Stimulated activated CD4-positive, alpha-beta T cell treated with anti-CD3 and anti-CD28 coated beads, Interleukin-12 subunit alpha, Interleukin-12 subunit beta, amount 100 ng/mL, for 4 hours (primary cell): ENCODE measurements at regions not wholly inside any gene's neighbourhood (a gene's known extent, or its start where the extent isn't known, plus 50 kb on each side); places are given as distances from the start of the nearest gene placed in this dataset.
"Not testable (repeated sequence)": the region's sequence is repeated elsewhere in the genome, so short reads cannot be mapped to it uniquely, and the experiment has no call there.

ENCODE experiments used
- DNase-seq: peaks from one replicate; pipeline ENCODE4 v3.0.0-alpha.2; 2020

DNA sequence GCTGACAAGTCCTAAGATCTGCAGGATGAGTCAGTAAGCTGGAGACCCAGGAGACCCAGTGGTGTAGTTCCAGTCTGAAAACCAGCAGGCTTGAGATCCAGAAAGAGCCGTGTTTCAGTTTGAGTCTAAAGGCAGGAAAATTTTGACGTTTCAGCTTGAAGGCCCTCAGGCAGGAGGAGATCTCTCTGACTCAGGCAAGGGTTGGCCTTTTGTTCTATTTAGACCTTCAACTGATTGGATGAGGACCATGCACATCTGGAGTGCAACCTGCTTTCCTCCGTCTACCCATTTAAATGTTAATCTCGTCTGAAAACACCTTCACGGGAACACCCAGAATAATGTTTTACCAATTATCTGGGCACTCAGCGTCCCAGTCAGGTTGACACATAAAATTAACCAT lies 69.5 kb downstream of the NPIPA7 start:
- not testable (repeated sequence) for DNase-seq

DNA sequence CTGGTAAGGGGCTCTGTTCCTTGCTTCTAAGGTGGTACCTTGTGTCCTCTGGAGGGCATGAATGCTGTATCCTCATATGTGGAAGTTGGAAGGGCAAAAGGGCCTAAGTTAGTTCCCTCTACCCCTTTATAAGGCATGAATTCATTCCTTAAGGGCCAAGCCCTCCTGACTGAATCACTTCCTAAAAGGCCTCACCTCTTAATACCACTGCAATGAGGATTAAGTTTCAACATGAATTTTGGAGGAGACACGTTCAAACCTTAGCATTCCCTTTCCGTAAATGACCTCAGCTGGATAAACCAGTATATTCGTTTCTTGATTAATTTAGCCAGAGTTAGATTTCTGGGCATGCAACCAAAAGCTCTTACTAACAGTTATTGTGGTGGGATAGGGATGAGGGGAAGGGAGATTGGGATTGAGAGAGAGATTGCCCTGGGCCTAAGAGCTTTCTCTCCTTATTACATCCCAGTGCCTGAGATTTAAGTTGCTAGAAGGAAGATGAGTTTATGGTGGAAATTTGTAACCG lies 70.8 kb downstream of the NPIPA7 start:
- DNase-seq, result not testable (repeated sequence)

DNA sequence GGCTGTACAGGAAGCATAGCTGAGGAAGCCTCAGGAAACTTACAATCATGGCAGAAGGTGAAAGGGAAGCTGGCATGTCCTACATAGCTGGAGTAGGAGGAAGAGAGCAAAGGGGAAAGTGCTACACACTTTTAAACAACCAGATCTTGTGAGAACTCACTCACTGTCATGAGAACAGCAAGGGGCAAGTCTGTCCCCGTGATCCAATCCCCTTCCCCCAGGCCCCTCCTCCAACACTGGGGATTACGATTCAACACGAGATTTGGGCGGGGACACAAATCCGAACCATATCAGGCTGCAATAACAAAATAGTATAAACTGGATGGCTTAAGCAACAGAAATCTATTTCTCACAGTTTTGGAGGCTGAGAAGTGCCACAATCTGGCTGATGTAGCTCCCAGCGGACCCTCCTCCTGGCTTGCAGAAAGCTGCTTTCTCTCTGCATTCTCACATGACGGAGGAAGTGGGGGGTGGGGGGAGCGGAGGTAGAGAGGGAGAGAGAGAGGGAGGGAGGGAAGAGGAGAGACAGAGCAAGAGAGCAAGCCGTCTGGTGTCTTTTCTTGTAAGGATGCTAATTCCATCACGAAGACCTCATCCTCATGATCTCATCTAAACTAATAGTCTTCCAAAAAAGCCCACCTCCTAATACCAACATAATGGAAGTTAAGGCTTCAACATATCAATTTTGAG lies 72.9 kb downstream of the NPIPA7 start:
- not testable (repeated sequence) for DNase-seq

DNA sequence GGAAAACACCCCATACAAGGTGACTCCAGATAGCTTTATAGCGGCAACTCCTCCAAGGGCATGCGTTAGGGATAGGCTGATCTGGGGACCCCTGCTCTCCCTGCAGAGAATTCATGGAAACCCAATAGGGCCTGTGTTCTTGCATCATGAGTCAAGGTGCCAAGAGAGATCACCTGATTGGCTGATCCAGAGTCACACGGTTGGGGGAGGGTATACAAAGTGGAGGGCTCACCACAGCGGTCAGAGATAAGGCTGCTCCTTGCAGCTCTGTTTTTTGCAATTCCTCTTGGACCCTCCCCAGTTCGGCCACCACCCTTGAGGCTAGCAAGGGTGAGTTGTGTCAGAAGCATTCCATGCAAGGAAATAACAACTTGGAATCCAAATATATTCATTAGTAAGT lies 79.6 kb downstream of the NPIPA7 start:
- not testable (repeated sequence) for DNase-seq

DNA sequence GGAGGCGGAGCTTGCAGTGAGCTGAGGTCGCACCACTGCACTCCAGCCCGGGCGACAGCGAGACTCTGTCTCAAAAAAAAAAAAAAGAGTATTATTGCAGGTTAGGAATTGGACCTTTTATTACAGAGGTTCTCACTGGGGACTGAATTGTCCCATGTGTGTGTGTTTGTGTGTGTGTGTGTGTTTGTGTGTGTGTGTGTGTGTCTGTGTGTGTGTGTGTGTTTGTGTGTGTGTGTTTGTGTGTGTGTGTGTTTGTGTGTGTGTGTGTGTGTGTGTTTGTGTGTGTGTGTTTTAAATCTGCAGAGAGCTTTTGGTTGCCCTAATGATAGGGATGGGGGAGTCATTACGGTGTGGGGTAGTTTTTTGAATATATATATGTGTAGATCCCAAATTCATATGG lies 84.9 kb downstream of the NPIPA7 start:
- not testable (repeated sequence) for DNase-seq

DNA sequence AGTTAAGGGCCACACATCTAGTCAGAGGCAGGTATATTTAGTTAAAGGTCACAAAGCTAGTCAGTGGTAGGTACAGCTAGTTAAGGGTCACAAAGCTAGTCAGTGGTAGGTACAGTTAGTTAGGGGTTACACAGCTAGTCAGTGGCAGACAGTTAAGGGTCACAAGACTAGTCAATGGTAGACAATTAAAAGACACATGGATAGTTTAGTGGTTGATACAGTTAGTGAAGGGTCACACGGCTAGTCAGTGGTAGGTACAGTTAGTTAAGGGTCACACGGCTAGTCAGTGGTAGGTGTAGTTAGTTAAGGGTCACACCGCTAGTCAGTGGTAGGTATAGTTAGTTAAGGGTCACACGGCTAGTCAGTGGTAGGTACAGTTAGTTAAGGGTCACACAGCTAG lies 110.0 kb downstream of the NPIPA7 start:
- DNase-seq, result not testable (repeated sequence)

DNA sequence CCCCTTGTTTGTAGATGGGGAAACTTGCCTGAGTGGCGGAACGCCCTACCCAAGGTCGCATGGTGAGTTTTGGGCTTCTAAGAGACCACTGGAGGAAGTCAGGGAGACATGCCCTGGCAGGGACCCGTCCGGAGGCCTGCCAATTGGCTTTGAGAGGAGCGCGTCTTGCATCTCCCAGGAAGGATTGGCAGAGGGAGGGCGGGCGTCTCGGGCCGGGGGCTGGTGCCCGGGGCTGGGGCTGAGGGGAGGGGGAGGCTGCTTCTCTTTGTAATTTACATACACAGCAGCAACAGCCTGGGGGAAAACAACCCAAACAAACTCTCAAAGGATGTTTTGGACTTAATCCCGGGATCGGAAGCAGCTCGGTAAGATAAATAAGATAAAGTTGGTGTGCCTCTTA lies 110.5 kb downstream of the NPIPA7 start:
- DNase-seq, result not testable (repeated sequence)

DNA sequence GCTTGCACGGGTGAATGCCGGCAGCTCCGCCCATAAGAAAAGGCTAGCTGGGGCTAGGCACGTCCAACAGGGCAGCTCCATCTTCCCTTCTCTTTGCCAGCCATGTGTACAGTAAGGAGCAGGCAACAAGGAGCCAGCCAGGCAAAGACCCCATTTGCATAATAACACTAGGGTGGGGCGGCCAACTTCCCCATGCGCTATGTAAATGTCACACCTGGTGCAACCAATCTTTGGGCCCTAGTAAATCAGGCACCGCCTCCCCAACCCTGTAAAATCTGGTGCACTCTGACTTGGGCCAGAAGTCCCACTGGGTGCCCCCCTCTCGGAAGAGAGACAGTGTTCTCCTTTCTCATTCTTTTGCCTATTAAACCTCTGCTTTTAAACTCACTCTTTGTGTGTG lies 115.2 kb downstream of the NPIPA7 start:
- not testable (repeated sequence) for DNase-seq

DNA sequence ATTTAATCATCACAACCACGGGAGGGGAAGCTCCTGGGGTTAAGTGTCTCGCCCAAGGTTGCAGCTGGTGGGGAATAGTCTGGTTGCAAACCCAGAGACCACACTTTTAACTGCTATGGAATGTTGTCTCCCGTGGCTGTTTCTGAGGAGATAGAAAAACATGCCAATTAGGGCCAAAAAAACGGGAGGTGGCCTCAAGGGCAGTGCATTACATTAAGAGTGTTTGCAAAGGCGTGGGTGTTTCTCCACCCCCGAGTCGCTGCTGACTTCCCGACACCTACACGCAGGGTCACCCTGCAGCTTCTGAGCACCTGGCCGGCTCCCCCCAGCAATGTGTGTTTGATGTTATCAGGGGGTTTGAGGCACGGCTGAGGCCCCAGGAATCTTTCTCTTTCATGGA lies 116.1 kb downstream of the NPIPA7 start:
- DNase-seq, result not testable (repeated sequence)

DNA sequence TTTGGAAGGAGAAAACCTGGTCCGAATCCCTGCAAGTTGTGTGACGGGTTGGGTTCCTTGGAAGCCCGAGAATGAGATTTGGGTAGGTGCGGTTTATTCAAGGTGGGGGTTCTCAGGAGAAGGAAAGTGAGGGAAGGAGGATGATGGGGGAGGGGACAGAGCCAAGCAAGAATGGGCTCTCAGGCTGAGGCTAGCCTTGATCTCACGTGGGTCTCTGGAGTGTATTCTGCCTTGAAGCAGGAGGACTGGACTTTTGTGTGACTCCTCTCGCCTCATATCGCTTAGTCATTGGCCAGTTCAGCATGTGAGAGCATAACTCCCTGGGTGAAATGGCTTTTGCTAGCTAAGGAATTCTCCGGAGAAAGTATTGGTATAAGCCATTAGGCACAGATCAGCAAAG lies 120.9 kb downstream of the NPIPA7 start:
- DNase-seq, result not testable (repeated sequence)

DNA sequence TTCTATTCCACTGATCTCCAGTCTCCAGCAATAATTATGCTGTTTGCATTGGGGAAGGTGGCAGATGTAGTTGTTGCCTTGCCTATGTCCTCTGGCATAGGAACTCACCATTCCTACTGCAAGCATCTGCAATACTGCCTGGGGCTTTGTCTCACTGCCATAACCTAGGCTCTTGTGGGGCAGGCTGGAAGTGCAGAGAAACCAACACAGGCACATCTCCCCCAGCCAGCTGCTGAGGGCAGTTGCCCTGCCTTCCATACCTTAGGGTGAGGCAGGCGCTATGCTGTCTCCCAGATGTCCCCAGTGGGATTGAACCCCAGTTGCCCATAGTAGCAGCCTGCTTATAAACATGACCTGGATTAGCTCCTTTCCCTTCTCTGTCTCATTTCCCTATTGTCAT lies 128.1 kb downstream of the NPIPA7 start:
- DNase-seq, result not testable (repeated sequence)

DNA sequence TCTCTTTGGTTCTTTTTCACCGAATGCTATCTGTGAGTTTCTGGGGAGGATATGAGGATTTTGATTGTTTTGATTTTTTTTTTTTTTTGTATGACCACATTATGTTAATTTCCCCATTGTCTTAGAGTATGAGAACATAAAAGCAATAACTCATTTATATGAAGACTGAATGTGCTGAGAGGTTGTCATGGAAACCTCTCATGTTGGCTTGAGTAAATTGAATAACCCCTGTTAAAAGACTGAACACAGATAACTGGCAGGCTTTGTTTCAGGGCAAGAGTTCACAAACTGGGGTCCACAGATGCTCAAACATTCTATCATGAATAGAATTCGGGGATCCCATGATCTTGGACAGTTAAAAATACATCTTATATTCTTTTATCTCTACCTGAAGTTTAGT lies 129.4 kb downstream of the NPIPA7 start:
- not testable (repeated sequence) for DNase-seq

DNA sequence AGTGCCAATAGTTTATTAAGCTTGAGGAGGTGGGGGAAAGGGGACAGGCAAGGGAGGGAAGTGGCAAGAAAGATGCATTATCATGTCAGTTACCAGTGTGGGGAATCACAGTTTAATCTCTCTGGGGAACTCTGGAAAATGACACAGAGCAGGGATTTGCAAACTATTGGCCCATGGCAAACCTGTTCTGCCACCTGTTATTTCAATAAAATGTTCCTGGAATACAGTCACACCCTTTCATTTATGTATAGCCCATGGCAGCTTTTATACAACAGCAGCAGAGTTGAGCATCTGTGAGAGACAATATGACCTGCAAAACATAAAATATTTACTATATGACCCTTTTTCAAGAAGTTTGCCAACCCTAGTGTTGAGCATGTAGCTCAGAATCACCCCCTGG lies 140.5 kb downstream of the NPIPA7 start:
- not testable (repeated sequence) for DNase-seq

DNA sequence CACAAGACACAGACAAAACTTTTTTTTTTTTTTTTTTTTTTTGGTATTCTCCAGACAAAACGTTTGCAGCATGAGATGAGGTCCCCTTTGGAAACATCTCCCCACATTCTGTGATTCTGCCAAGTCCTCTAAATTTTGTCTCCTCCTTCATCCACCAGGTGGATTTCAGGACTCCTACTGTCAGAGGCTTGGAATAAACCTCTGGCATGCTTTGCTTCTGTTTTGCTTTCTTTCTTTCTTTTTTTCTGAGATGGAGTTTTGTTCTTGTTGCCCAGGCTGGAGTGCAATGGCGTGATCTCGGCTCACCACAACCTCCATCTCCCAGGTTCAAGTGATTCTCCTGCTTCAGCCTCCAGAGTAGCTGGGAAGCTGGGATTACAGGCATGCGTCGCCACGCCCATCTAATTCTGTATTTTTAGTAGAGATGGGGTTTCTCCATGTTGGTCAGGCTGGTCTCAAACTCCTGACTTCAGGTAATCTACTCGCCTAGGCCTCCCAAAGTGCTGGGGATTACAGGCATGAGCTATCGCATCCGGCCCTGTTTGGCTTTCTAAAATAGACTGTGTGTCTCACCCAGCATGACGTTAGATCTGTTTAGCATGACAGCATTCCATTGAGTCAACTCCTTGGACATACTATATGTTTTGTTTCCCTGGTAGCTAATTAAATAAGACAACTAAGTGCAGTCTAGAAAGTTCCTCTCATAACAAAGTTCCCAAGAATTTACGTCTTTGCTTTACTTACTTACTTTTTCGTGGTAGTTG lies 142.5 kb downstream of the NPIPA7 start:
- not testable (repeated sequence) for DNase-seq

DNA sequence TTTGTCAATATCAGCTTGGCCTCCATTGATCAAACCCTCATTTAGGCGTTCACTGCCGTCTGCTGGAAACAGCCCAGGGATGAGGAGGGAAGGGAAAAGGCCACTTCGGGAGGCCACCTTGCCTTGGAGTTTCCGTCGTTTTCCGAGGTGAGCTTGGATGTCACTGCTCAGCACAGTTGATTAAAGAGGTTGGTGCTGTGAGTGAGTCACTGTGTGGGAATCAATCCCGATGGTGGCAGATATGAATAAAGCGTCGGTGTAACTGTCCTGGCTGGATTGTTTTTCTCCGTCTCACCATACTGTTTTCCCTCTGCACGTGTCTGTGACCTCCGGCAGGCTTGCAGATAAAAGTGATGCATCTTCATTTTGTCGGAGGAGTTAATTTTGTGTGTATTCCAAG lies 148.1 kb downstream of the NPIPA7 start:
- DNase-seq, result not testable (repeated sequence)

DNA sequence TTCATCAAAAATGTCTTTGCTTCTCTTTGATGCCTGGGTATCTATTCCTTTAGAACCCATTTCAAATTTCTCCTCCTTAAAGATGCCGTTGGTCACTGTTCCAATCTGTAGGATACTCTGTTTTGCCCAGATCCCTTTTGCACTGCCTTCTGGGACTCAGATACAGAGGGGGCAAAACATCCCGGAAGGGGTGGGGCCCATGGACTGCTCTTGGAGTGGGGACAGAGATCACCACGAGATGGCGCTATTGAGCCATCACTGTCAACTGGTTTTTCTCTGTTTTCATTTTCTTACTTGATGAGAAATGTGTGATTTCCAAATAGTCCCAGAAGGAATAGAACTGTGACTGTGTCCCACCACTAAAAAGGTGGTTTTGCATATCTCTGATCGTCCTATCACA lies 151.8 kb downstream of the NPIPA7 start:
- DNase-seq, result not testable (repeated sequence)

DNA sequence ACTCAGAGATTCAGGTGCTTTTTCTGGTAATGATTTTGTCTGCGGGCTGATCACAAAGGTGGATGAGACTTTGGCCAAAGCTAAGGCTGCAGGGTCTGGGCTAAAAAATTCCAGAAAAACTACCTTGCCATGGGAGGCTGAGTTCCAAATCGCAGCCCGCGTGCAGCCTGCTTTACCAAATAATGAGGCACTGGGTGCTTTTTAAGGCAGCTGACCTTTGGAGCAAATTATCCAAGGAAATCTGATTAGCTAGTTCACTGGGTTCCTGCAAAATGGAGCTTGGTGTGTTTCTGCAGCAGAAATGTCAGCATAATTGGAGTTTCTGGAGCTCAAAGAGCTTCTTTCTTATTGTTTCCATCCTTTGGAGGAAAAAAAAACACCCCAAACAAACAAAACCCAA lies 156.6 kb downstream of the NPIPA7 start:
- DNase-seq, result not testable (repeated sequence)

DNA sequence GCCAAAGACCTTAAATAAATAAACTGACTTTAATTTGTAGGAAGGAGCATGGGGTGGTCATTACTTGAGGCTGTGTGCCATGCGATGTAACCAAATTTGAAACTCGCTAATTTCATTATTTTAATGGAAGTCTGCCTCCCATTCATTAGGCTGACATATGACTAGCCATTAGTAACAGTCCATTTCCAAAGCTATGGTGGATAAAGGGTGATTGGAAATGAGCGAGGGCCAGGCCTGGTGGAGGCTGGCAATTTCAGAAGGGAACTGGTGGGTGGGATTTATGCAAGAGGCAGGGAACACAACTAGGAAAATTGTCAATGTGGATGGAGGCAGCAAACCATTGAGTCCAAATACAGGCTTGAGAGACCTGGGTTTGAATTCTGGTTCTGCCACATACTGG lies 157.2 kb downstream of the NPIPA7 start:
- DNase-seq, result not testable (repeated sequence)

DNA sequence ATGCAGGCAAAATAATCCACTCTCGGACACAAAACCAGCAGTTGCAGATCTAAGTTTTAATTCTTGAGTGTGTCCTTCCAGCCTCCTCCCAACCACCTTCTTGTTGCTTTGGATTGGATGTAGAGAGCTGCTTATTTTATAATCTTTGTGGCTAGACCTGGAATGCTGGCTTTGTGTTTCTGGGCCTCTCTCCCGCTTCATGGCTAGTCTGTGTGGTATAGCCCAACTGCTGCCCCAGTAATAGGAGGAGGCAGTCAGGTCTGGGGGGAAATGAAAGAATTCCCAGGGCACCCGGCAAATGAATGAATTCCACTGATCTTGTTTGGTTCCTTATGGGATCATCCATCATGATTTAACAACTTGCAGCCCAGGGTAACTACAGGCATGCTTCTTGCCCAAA lies 170.8 kb downstream of the NPIPA7 start:
- DNase-seq, result not testable (repeated sequence)

DNA sequence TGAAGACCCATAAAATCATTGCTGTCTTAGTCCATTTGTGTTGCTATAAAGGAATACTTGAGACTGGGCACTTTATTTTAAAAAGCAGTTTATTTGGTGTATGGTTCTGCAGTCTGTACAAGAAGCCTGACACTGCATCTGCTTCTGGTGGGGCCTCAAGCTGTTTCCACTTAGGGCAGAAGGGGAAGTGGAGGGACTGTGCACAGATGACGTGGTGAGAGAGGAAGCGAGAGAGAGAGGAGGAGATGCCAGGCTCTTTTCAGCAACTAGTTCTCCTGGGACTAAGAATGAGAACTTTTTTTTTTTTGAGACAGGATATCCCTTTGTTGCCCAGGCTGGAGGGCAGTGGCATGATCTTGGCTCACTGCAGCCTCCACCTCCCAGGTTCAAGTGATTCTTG lies 171.9 kb downstream of the NPIPA7 start:
- not testable (repeated sequence) for DNase-seq

DNA sequence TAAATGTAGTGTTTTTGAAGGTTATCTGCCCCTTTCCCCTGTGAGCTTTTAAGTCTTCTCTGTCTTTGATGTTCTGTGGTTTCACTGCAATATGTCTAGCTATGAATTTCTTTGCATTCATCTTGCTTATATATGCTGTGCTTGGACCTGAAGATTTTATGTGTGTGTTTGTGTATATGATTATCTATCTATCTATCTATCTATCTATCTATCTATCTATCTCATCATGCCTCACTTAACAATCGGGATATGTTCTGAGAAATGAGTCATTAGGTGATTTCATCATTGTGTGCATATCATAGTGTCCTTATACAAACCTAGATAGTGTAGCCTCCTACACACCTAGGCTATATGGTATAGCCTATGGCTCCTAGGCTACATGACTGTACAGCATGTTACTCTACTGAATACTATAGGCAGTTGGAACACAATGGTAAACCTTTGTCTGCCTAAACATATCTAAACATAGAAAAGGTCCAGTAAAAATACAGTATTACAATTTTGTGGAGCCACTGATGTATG lies 173.9 kb downstream of the NPIPA7 start:
- not testable (repeated sequence) for DNase-seq

DNA sequence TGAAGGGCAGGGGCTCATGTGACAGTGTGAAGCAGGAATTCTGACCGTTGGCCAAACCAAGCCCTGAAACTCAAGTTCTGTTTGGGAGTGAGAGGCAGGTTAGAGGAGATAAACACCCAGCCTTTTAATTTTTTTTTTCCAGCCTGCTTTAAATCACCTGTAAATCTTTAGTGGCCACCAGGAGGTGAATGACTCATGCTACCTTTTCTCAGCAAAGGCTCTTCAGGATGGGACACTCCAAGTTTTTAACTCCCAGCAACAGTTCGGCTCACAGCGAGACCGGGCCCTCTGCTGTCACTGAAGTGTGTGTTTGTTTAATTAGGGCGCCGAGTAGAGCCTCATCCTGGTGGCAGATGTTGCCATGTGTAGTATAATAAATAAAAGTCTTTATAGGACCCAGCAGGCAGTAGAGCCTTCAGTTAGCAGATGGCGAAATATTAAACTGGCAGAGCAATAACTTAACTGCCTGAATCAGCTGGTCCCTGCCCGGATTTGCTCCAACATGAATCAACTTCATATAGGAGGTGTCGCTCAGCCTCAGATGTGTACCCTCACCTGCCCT lies 180.3 kb downstream of the NPIPA7 start:
- not testable (repeated sequence) for DNase-seq

DNA sequence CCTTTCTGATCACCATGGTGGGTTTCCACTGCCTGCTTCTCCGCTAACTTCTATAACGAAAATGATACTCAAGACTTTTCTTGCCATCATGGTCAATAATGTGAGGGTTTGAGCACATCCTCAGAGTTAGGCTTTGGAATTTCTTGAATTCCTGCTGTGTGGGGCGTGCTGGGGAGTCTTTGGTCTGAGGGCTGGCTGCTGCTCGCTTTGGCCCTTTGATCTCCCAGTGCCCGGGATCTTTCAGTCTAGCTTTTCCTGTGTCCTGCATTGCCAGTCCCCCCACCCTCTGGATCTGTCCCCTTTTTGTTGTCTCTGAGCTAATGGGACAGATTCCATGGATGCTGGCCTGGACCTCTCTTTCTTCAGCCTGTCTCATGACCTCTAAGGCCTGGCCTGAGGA lies 182.6 kb downstream of the NPIPA7 start:
- not testable (repeated sequence) for DNase-seq
